Neural progenitor cell (in vitro differentiated cells): ENCODE measurements at regions not wholly inside any gene's neighbourhood (a gene's known extent, or its start where the extent isn't known, plus 50 kb on each side); places are given as distances from the start of the nearest gene placed in this dataset.
"Not testable (repeated sequence)": the region's sequence is repeated elsewhere in the genome, so short reads cannot be mapped to it uniquely, and the experiment has no call there.

Source experiments
- EZH2 ChIP-seq: fragments of 200-600 bp; sonication (generic); IDR thresholded peaks from 2 replicates; pipeline ENCODE4 v1.6.1; 2017; ENCODE audit warnings: antibody characterized with exemption, mild to moderate bottlenecking, moderate library complexity
- TF ChIP-seq, protein P1 (sequence below): fragments of 200-600 bp; sonication (generic); IDR thresholded peaks from 2 replicates; pipeline ENCODE4 v1.5.1; 2017; ENCODE audit warnings: antibody characterized with exemption, mild to moderate bottlenecking

DNA sequence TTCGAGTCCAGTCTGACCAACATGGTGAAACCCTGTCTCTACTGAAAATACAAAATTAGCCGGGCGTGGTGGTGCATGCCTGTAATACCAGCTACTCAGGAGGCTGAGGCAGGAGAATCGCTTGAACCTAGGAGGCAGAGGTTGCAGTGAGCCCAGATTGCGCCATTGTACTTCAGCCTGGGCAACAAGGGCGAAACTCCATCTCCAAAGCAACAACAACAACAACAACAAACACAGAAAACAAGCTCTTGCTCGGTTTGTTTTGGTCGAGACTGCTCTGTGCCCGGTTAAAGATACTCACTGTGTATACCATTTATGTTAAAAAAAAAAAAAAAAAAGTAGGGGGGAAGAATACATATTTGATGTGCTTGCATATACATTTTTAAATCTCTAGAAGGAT is 406.1 kb upstream of the PMFBP1 start:
- TF ChIP-seq, protein P1, sequence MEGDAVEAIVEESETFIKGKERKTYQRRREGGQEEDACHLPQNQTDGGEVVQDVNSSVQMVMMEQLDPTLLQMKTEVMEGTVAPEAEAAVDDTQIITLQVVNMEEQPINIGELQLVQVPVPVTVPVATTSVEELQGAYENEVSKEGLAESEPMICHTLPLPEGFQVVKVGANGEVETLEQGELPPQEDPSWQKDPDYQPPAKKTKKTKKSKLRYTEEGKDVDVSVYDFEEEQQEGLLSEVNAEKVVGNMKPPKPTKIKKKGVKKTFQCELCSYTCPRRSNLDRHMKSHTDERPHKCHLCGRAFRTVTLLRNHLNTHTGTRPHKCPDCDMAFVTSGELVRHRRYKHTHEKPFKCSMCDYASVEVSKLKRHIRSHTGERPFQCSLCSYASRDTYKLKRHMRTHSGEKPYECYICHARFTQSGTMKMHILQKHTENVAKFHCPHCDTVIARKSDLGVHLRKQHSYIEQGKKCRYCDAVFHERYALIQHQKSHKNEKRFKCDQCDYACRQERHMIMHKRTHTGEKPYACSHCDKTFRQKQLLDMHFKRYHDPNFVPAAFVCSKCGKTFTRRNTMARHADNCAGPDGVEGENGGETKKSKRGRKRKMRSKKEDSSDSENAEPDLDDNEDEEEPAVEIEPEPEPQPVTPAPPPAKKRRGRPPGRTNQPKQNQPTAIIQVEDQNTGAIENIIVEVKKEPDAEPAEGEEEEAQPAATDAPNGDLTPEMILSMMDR: not testable (repeated sequence)
- not testable (repeated sequence) for TF ChIP-seq EZH2
